HCT116 (cell line): ENCODE measurements at regions not wholly inside any gene's neighbourhood (a gene's known extent, or its start where the extent isn't known, plus 50 kb on each side); places are given as distances from the start of the nearest gene placed in this dataset.

Source experiments
- CTCF ChIP-seq, 3 experiments: fragments of 200-600 bp in 1 of 3; sonication (generic) in 1 of 3; IDR thresholded peaks in 2 of 3; conservative IDR thresholded peaks in 1 of 3; 2 replicates each; pipeline ENCODE4 v1.5.1; 2012 to 2017; ENCODE audit warnings: low read depth in 2 of 3, low read length in 2 of 3, antibody characterized with exemption in 1 of 3, borderline replicate concordance in 1 of 3, control low read depth in 1 of 3, mild to moderate bottlenecking in 1 of 3, mixed read lengths in 1 of 3, mixed run types in 1 of 3, moderate library complexity in 1 of 3; ENCODE audit not compliant: insufficient read depth in 1 of 3
- EZH2 ChIP-seq: fragments of 200-600 bp; sonication (generic); IDR thresholded peaks from 2 replicates; pipeline ENCODE4 v1.6.1; 2017; ENCODE audit warnings: antibody characterized with exemption, mixed run types
- POLR2AphosphoS5 ChIP-seq: IDR thresholded peaks from 2 replicates; pipeline ENCODE4 v1.6.1; 2011; ENCODE audit warnings: mild to moderate bottlenecking, low read depth, low read length, moderate library complexity
- ZBTB33 ChIP-seq: IDR thresholded peaks from 2 replicates; pipeline ENCODE4 v1.6.1; 2011; ENCODE audit warnings: mild to moderate bottlenecking, low read length, moderate library complexity; ENCODE audit not compliant: insufficient replicate concordance; ENCODE audit errors: extremely low read depth
- ZNF274 ChIP-seq: fragments of 200-500 bp; sonication (Bioruptor generic); IDR thresholded peaks from 2 replicates; pipeline ENCODE4 v1.6.1; 2014; ENCODE audit warnings: mild to moderate bottlenecking, low read depth, low read length, inconsistent platforms

- no peak for TF ChIP-seq ZNF274
- TF ChIP-seq POLR2AphosphoS5, result no peak
- TF ChIP-seq CTCF (IDR thresholded peaks at IDR 0.05 in 2 of 3, conservative IDR thresholded peaks at IDR 0.05 in 1 of 3; ENCODE audit: borderline replicate concordance in 1 of 3, insufficient read depth in 1 of 3, low read depth in 2 of 3, low read length in 2 of 3), result no peak
- TF ChIP-seq ZBTB33, result no peak
- no peak for TF ChIP-seq EZH2
Measured at GRCh38 chr1:47536646-47537118, 98.8 kb downstream of the FOXD2 start.
